WERI-Rb-1 (cell line): ENCODE measurements at regions not wholly inside any gene's neighbourhood (a gene's known extent, or its start where the extent isn't known, plus 50 kb on each side); places are given as distances from the start of the nearest gene placed in this dataset.

Source experiments
- DNase-seq: peaks from one replicate; pipeline ENCODE4 v3.0.0-alpha.2; 2020
- H3K27ac ChIP-seq: fragments of 250-450 bp; sonication (Bioruptor Pico); 2 replicates; pipeline ENCODE4 v1.5.1; 2020; ENCODE audit warnings: mild to moderate bottlenecking, moderate library complexity
- H3K27me3 ChIP-seq: fragments of 250-450 bp; sonication (Bioruptor Pico); 2 replicates; pipeline ENCODE4 v1.5.1; 2021; ENCODE audit warnings: mild to moderate bottlenecking, low read depth, moderate library complexity; ENCODE audit not compliant: insufficient read depth, severe bottlenecking
- H3K36me3 ChIP-seq: fragments of 250-450 bp; sonication (Bioruptor Pico); 2 replicates; pipeline ENCODE4 v1.5.1; 2020; ENCODE audit warnings: mild to moderate bottlenecking, moderate library complexity
- H3K4me3 ChIP-seq: 2 replicates; pipeline ENCODE4 v1.5.1; 2011; ENCODE audit warnings: low read depth, mild to moderate bottlenecking, control low read depth, low read length
- H3K9me3 ChIP-seq: fragments of 250-450 bp; sonication (Bioruptor Pico); 2 replicates; pipeline ENCODE4 v1.5.1; 2021; ENCODE audit warnings: mild to moderate bottlenecking, moderate library complexity; ENCODE audit not compliant: severe bottlenecking
- CTCF ChIP-seq: IDR thresholded peaks from 2 replicates; pipeline ENCODE4 v1.5.1; 2011; ENCODE audit warnings: low read depth, mild to moderate bottlenecking, control low read depth, inconsistent platforms, low read length

GRCh38 chr20:39878809-39879208, 810.2 kb downstream of the MAFB start:
- no peak for TF ChIP-seq CTCF
- H3K4me3 ChIP-seq = no peak overlapping the region
- H3K27me3 ChIP-seq = peaks cover 16% of the 10 kb centered on the region
- H3K9me3 ChIP-seq = no peaks in the 10 kb centered on the region
- H3K36me3 ChIP-seq = no peaks in the 10 kb centered on the region
- no peak overlapping the region for H3K27ac ChIP-seq
- DNase-seq = no peak

- Histone ChIP-seq H3K27me3 (peaks cover 19% of the 10 kb centered on the region), H3K9me3 (no peaks in the 10 kb centered on the region), H3K36me3 (no peaks in the 10 kb centered on the region), H3K27ac (no peak overlapping the region), H3K4me3 (no peak overlapping the region)
- no peak for DNase-seq
- no peak for TF ChIP-seq CTCF
Measured at GRCh38 chr20:39878320-39878719, 810.7 kb downstream of the MAFB start.

DNA sequence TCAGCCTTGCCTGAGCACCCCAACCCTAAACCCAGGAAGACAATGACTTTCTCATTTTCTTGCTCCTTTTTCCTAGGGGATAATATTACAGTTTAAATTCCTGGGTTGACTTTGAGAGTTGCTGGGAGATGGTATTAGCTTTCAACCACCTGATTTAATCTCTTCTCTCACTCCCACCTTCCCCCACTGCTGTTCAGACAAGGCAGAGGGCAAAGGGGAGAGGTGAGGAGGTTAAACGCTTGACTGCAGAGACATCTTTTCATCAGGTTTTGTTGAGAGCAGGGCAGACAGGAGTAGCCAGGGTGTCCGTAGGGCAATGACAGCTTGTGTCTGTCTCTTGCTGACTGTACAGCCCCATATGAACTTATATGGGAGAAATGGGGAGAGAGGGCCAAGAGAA, 811.2 kb downstream of the MAFB start:
- TF ChIP-seq CTCF = no peak
- Histone ChIP-seq H3K36me3 (no peaks in the 10 kb centered on the region), H3K4me3 (no peak overlapping the region), H3K9me3 (no peaks in the 10 kb centered on the region), H3K27me3 (peaks cover 18% of the 10 kb centered on the region), H3K27ac (no peak overlapping the region)
- no peak for DNase-seq

GRCh38 chr20:39876976-39877635, 811.9 kb downstream of the MAFB start:
- H3K4me3 ChIP-seq = no peak overlapping the region
- no peak overlapping the region for H3K27ac ChIP-seq
- no peaks in the 10 kb centered on the region for H3K9me3 ChIP-seq
- no peaks in the 10 kb centered on the region for H3K36me3 ChIP-seq
- no peak for DNase-seq
- peaks cover 19% of the 10 kb centered on the region for H3K27me3 ChIP-seq
- no peak for TF ChIP-seq CTCF

DNA sequence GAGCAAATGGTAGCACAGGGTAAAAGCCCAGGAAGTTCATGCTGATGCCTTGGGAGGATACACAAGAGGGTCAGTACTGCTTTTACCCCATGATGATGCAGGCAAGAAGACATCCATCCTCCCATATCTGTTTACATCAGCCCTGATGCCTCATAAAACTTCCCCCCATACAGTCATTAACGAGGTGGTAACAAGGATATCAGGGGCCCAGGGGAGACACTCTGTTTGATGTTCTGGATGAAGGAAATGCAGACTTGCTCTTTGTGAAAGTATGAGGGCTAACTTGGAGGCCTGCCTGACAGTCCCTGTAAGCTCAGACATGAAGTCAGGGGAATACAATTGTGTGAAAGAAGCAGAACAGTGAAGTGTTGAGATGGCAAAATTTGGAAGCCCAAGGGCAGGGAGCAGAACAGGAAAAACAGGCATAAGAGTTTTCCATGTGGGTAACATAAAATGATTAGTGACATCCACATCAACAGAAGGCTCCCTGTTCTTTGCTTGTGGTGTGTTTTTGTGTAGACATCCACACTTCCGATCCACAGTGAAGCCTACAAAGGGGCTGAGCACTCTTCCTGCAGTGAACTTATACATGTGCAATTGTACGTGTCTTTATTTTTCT, 813.4 kb downstream of the MAFB start:
- Histone ChIP-seq H3K27me3 (peaks cover 25% of the 10 kb centered on the region), H3K27ac (no peak overlapping the region), H3K4me3 (no peak overlapping the region), H3K9me3 (no peaks in the 10 kb centered on the region), H3K36me3 (no peaks in the 10 kb centered on the region)
- DNase-seq = no peak
- no peak for TF ChIP-seq CTCF
